COLO829 (cell line): ENCODE measurements at regions not wholly inside any gene's neighbourhood (a gene's known extent, or its start where the extent isn't known, plus 50 kb on each side); places are given as distances from the start of the nearest gene placed in this dataset.
"Not testable (repeated sequence)": the region's sequence is repeated elsewhere in the genome, so short reads cannot be mapped to it uniquely, and the experiment has no call there.

Experiments used
- DNase-seq: peaks from one replicate; pipeline ENCODE4 v3.0.0; 2012; ENCODE audit warnings: low spot score

GRCh38 chr4:86481440-86481839, 112.7 kb upstream of the PTPN13 start:
- DNase-seq = no peak

GRCh38 chr4:86482306-86483172, 111.6 kb upstream of the PTPN13 start:
- no peak for DNase-seq

- DNase-seq = no peak
Observed at GRCh38 chr4:86483173-86483490, 111.0 kb upstream of the PTPN13 start.

- DNase-seq = no peak
Observed at GRCh38 chr4:86483773-86484172, 110.3 kb upstream of the PTPN13 start.

GRCh38 chr4:86484241-86484640, 109.9 kb upstream of the PTPN13 start:
- DNase-seq = no peak

- no peak for DNase-seq
Observed at GRCh38 chr4:86487738-86488348, 106.3 kb upstream of the PTPN13 start.

GRCh38 chr4:86493460-86493859, 100.7 kb upstream of the PTPN13 start:
- no peak for DNase-seq

GRCh38 chr4:86496094-86497080, 97.7 kb upstream of the PTPN13 start:
- DNase-seq = peak; percentile 73

- peak; percentile 61 for DNase-seq
Observed at GRCh38 chr4:86497131-86497530, 97.0 kb upstream of the PTPN13 start.

- DNase-seq = peak; percentile 78
Observed at GRCh38 chr4:86497980-86498862, 95.9 kb upstream of the PTPN13 start.

- DNase-seq = no peak
Observed at GRCh38 chr4:86498863-86499166, 95.3 kb upstream of the PTPN13 start.

- no peak for DNase-seq
Observed at GRCh38 chr4:86500527-86500926, 93.6 kb upstream of the PTPN13 start.

GRCh38 chr4:86502081-86502480, 92.0 kb upstream of the PTPN13 start:
- no peak for DNase-seq

- no peak for DNase-seq
Observed at GRCh38 chr4:86506591-86506990, 87.5 kb upstream of the PTPN13 start.

- no peak for DNase-seq
Observed at GRCh38 chr4:86508436-86508835, 85.7 kb upstream of the PTPN13 start.

GRCh38 chr4:86511590-86511989, 82.5 kb upstream of the PTPN13 start:
- DNase-seq = no peak

GRCh38 chr4:86512631-86513030, 81.5 kb upstream of the PTPN13 start:
- DNase-seq = no peak

GRCh38 chr4:86515963-86516362, 78.2 kb upstream of the PTPN13 start:
- DNase-seq = not testable (repeated sequence)

GRCh38 chr4:86521373-86521969, 72.6 kb upstream of the PTPN13 start:
- DNase-seq = no peak

- DNase-seq = no peak
Observed at GRCh38 chr4:86522349-86522748, 71.8 kb upstream of the PTPN13 start.

- DNase-seq = no peak
Observed at GRCh38 chr4:86523333-86523732, 70.8 kb upstream of the PTPN13 start.
